ENCODE measurements at regions not wholly inside any gene's neighbourhood (a gene's known extent, or its start where the extent isn't known, plus 50 kb on each side); places are given as distances from the start of the nearest gene placed in this dataset.

GRCh38 chr7:117949232-117949631 lies 76.0 kb upstream of the CTTNBP2 start:
- Mint-ChIP-seq H3K27me3 (no peaks in the 10 kb centered on the region), H3K9me3 (ENCODE audit: insufficient read depth) (no peaks in the 10 kb centered on the region), H3K4me3 (no peak overlapping the region), H3K4me1 (no peaks in the 10 kb centered on the region), H3K27ac (no peak overlapping the region)
- DNase-seq (no peak), ATAC-seq (ENCODE audit: low read depth) (no peak)
- H3K9me3 ChIP-seq (ENCODE audit: control extremely low read depth in 1 of 3, control insufficient read depth in 2 of 3, insufficient read depth in 1 of 3, low read length in 2 of 3): peaks cover 0 to 3% (median 0%) of the 10 kb centered on the region in 3 donors
- no peaks in the 10 kb centered on the region for H3K36me3 ChIP-seq (replicated peaks in 1 of 2; ENCODE audit: control extremely low read depth in 1 of 2, control insufficient read depth in 1 of 2, extremely low read depth in 1 of 2, insufficient read depth in 2 of 2, low read length in 1 of 2)
- POLR2A ChIA-PET: no interaction called here
- no peaks in the 10 kb centered on the region for H3K79me2 ChIP-seq (ENCODE audit: control insufficient read depth, insufficient read depth, low read length)
- H3K27ac ChIP-seq (ENCODE audit: low read length in 2 of 2): no peak overlapping the region
- no peak overlapping the region for H2AFZ ChIP-seq (ENCODE audit: insufficient read depth, low read depth, low read length, poor library complexity, severe bottlenecking)
- no peaks in the 10 kb centered on the region for H3K27me3 ChIP-seq (replicated peaks in 1 of 4; ENCODE audit: control extremely low read depth in 1 of 4, control insufficient read depth in 3 of 4, insufficient read depth in 4 of 4, low read length in 3 of 4)
- no peaks in the 10 kb centered on the region for H4K20me1 ChIP-seq (ENCODE audit: control insufficient read depth, insufficient read depth, low read length, poor library complexity, severe bottlenecking)
- no peak overlapping the region for H3K4me3 ChIP-seq (ENCODE audit: control extremely low read depth in 1 of 5, extremely low read depth in 1 of 5, insufficient read depth in 1 of 5, low read depth in 2 of 5, low read length in 4 of 5)
- no peak for TF ChIP-seq EZH2 (IDR thresholded peaks at IDR 0.05; ENCODE audit: borderline replicate concordance, insufficient read depth, low read depth, low read length, poor library complexity, severe bottlenecking)
- no peak for TF ChIP-seq CTCF (IDR thresholded peaks at IDR 0.05)
- no peak overlapping the region for H3K4me2 ChIP-seq (replicated peaks; ENCODE audit: low read depth, low read length, poor library complexity, severe bottlenecking)
- CTCF ChIA-PET: no interaction called here
- 83% methylated on average over 1 of the region's 1 CpG for WGBS (ENCODE audit: insufficient coverage)
- H3K9ac ChIP-seq (ENCODE audit: low read length): no peak overlapping the region
- intact Hi-C loops (cut with micrococcal nuclease): no loop called here
- H3K4me1 ChIP-seq (ENCODE audit: control insufficient read depth in 2 of 2, insufficient read depth in 2 of 2, low read length in 2 of 2): no peaks in the 10 kb centered on the region

GRCh38 chr7:117950601-117951260 lies 77.5 kb upstream of the CTTNBP2 start:
- Mint-ChIP-seq H3K4me1 (no peaks in the 10 kb centered on the region), H3K27ac (no peak overlapping the region), H3K9me3 (ENCODE audit: insufficient read depth) (no peaks in the 10 kb centered on the region), H3K4me3 (no peak overlapping the region), H3K27me3 (no peaks in the 10 kb centered on the region)
- POLR2A ChIA-PET: no interaction called here
- Histone ChIP-seq H3K27me3 (replicated peaks in 1 of 4; ENCODE audit: control extremely low read depth in 1 of 4, control insufficient read depth in 3 of 4, insufficient read depth in 4 of 4, low read length in 3 of 4) (no peaks in the 10 kb centered on the region), H3K36me3 (replicated peaks in 1 of 2; ENCODE audit: control extremely low read depth in 1 of 2, control insufficient read depth in 1 of 2, extremely low read depth in 1 of 2, insufficient read depth in 2 of 2, low read length in 1 of 2) (no peaks in the 10 kb centered on the region), H3K4me1 (ENCODE audit: control insufficient read depth in 2 of 2, insufficient read depth in 2 of 2, low read length in 2 of 2) (no peaks in the 10 kb centered on the region), H2AFZ (ENCODE audit: insufficient read depth, low read depth, low read length, poor library complexity, severe bottlenecking) (no peak overlapping the region), H3K79me2 (ENCODE audit: control insufficient read depth, insufficient read depth, low read length) (no peaks in the 10 kb centered on the region), H3K9ac (ENCODE audit: low read length) (no peak overlapping the region), H3K4me3 (ENCODE audit: control extremely low read depth in 1 of 5, extremely low read depth in 1 of 5, insufficient read depth in 1 of 5, low read depth in 2 of 5, low read length in 4 of 5) (no peak overlapping the region), H4K20me1 (ENCODE audit: control insufficient read depth, insufficient read depth, low read length, poor library complexity, severe bottlenecking) (no peaks in the 10 kb centered on the region), H3K4me2 (replicated peaks; ENCODE audit: low read depth, low read length, poor library complexity, severe bottlenecking) (no peak overlapping the region), H3K27ac (ENCODE audit: low read length in 2 of 2) (no peak overlapping the region), H3K9me3 (ENCODE audit: control extremely low read depth in 1 of 3, control insufficient read depth in 2 of 3, insufficient read depth in 1 of 3, low read length in 2 of 3) (peaks cover 0 to 3% (median 0%) of the 10 kb centered on the region in 3 donors)
- DNase-seq: no peak
- intact Hi-C loops (cut with micrococcal nuclease): no loop called here
- TF ChIP-seq CTCF (IDR thresholded peaks at IDR 0.05): no peak
- TF ChIP-seq EZH2 (IDR thresholded peaks at IDR 0.05; ENCODE audit: borderline replicate concordance, insufficient read depth, low read depth, low read length, poor library complexity, severe bottlenecking): no peak
- ATAC-seq (ENCODE audit: low read depth): no peak
- WGBS (ENCODE audit: insufficient coverage): 96% methylated on average over 3 of the region's 6 CpGs
- CTCF ChIA-PET: no interaction called here

All from B cell (primary cell).